GM12878 (cell line): ENCODE measurements at regions not wholly inside any gene's neighbourhood (a gene's known extent, or its start where the extent isn't known, plus 50 kb on each side); places are given as distances from the start of the nearest gene placed in this dataset.

ENCODE experiments used
- ATAC-seq: fragments of 200-7000 bp; cut with Tn5 transposase; 3 replicates; pipeline ENCODE4 v1.9.1; 2020; ENCODE audit warnings: mild to moderate bottlenecking, moderate library complexity
- BruUV-seq: library from RNA; stranded (reverse); fragments of 400-500 nt; replicated peaks from 2 replicates; lab custom pipeline; 2021; lab: Mats Ljungman, UMichigan
- CTCF ChIA-PET: fragments of 300-600 bp; sonication (Branson Sonifier 250); formaldehyde crosslinking; extraction: SDS; loops from one replicate; lab custom pipeline; 2021; ENCODE audit warnings: inconsistent platforms; lab: Yijun Ruan, JAX
- POLR2A ChIA-PET: fragments of 350-600 bp; formaldehyde crosslinking; extraction: SDS; loops from one replicate; lab custom pipeline; 2021; ENCODE audit warnings: inconsistent platforms; lab: Charles Lee
- RAD21 ChIA-PET: fragments of 300-600 bp; sonication (Branson Sonifier 250); formaldehyde crosslinking; loops from one replicate; lab custom pipeline; 2023; ENCODE audit warnings: antibody characterized with exemption; ENCODE audit not compliant: unreplicated experiment; lab: Charles Lee
- SMC1A ChIA-PET: fragments of 300-600 bp; sonication (Branson Sonifier 250); formaldehyde crosslinking; loops from one replicate; lab custom pipeline; 2023; ENCODE audit not compliant: unreplicated experiment, uncharacterized antibody; lab: Charles Lee
- DNase-seq: peaks from one replicate; pipeline ENCODE4 v3.0.0-alpha.2; 2011; ENCODE audit warnings: low read depth, low spot score
- FAIRE-seq: peaks from 3 replicates; lab custom pipeline; 2011; peaks lifted over from hg19 to GRCh38; lab: Jason Lieb, UNC
- H2AFZ ChIP-seq: 2 replicates; pipeline ENCODE4 v1.6.0; 2011; ENCODE audit warnings: low read depth, low read length, control low read depth; ENCODE audit not compliant: control insufficient read depth
- H3K27ac ChIP-seq: 2 replicates; pipeline ENCODE4 v1.5.1; 2011; ENCODE audit warnings: control low read depth; ENCODE audit not compliant: control insufficient read depth, insufficient read depth
- H3K27me3 ChIP-seq, 2 experiments: replicated peaks in 1 of 2; 2 replicates each; pipeline versions ENCODE4 v1.6.0 to v1.6.1; 2011; ENCODE audit warnings: low read length in 1 of 2; ENCODE audit not compliant: control insufficient read depth in 2 of 2, insufficient read depth in 2 of 2
- H3K36me3 ChIP-seq, 2 experiments: 2 replicates each; pipeline ENCODE4 v1.5.1; 2011; ENCODE audit warnings: low read length in 1 of 2; ENCODE audit not compliant: control insufficient read depth in 2 of 2, insufficient read depth in 2 of 2
- H3K4me1 ChIP-seq: 2 replicates; pipeline ENCODE4 v1.6.1; 2011; ENCODE audit warnings: mild to moderate bottlenecking, low read length, moderate library complexity, mixed read lengths; ENCODE audit not compliant: control insufficient read depth, insufficient read depth
- H3K4me2 ChIP-seq: 2 replicates; pipeline ENCODE4 v1.6.0; 2011; ENCODE audit warnings: control low read depth; ENCODE audit not compliant: control insufficient read depth, insufficient read depth
- H3K4me3 ChIP-seq: fragments of 200-600 bp; sonication (generic); 2 replicates; pipeline ENCODE4 v1.5.1; 2016
- H3K79me2 ChIP-seq: 2 replicates; pipeline ENCODE4 v1.6.0; 2011; ENCODE audit warnings: low read length; ENCODE audit not compliant: control insufficient read depth, insufficient read depth
- H3K9ac ChIP-seq: 2 replicates; pipeline ENCODE4 v1.8.0; 2011; ENCODE audit warnings: low read length, control low read depth, mixed read lengths; ENCODE audit not compliant: control insufficient read depth, insufficient read depth
- H3K9me3 ChIP-seq: replicated peaks from 3 replicates; pipeline ENCODE4 v1.5.1; 2011; ENCODE audit warnings: mild to moderate bottlenecking, low read length; ENCODE audit not compliant: control insufficient read depth, insufficient read depth
- H4K20me1 ChIP-seq: 2 replicates; pipeline ENCODE4 v1.6.0; 2011; ENCODE audit not compliant: control insufficient read depth, insufficient read depth
- BACH1 ChIP-seq: fragments of 450-650 bp; IDR thresholded peaks from 2 replicates; pipeline ENCODE4 v1.6.1; 2017; ENCODE audit warnings: mild to moderate bottlenecking, borderline replicate concordance
- BCL11A ChIP-seq: IDR thresholded peaks from 2 replicates; pipeline ENCODE4 v1.6.1; 2011; ENCODE audit warnings: low read depth, low read length
- BHLHE40 ChIP-seq, 2 experiments: fragments of 450-650 bp in 1 of 2; IDR thresholded peaks; 2 replicates each; pipeline ENCODE4 v1.6.1; 2011 to 2017; ENCODE audit warnings: low read depth in 2 of 2, borderline replicate concordance in 1 of 2, improper control_type of control experiment in 1 of 2, low read length in 1 of 2, mild to moderate bottlenecking in 1 of 2
- CBX5 ChIP-seq: sonication (generic); IDR thresholded peaks from 2 replicates; pipeline ENCODE4 v1.6.1; 2016; ENCODE audit warnings: low read depth, moderate library complexity, mild to moderate bottlenecking, inconsistent platforms
- E2F8 ChIP-seq: fragments of 450-650 bp; IDR thresholded peaks from 2 replicates; pipeline ENCODE4 v1.6.1; 2018; ENCODE audit warnings: mild to moderate bottlenecking, low read depth, moderate library complexity; ENCODE audit not compliant: partially characterized antibody
- EED ChIP-seq: sonication (generic); IDR thresholded peaks from 2 replicates; pipeline ENCODE4 v1.6.1; 2016; ENCODE audit warnings: antibody characterized with exemption, low read depth
- EP300 ChIP-seq, 2 experiments: fragments of 150-350 bp in 1 of 2; IDR thresholded peaks; 2 replicates each; pipeline ENCODE4 v1.6.1; 2011 to 2012; ENCODE audit warnings: low read depth in 2 of 2, low read length in 2 of 2, borderline replicate concordance in 1 of 2, improper control_type of control experiment in 1 of 2, inconsistent platforms in 1 of 2; ENCODE audit not compliant: control insufficient read depth in 1 of 2
- HDAC2 ChIP-seq: fragments of 200-600 bp; sonication (generic); IDR thresholded peaks from 2 replicates; pipeline ENCODE4 v1.6.1; 2017
- IKZF1 ChIP-seq: fragments of 450-650 bp; conservative IDR thresholded peaks from 2 replicates; pipeline ENCODE4 v1.6.1; 2017; ENCODE audit warnings: antibody characterized with exemption, mild to moderate bottlenecking
- NFYA ChIP-seq: IDR thresholded peaks from 2 replicates; pipeline ENCODE4 v1.6.1; 2011; ENCODE audit warnings: low read depth, mild to moderate bottlenecking, low read length, improper control_type of control experiment, borderline replicate concordance
- NR2F1 ChIP-seq: fragments of 450-650 bp; conservative IDR thresholded peaks from 2 replicates; pipeline ENCODE4 v1.6.1; 2017; ENCODE audit warnings: mild to moderate bottlenecking
- PAX5 ChIP-seq: IDR thresholded peaks from 2 replicates; pipeline ENCODE4 v1.6.1; 2011; ENCODE audit warnings: low read depth, low read length, borderline replicate concordance
- RELB ChIP-seq: fragments of 450-650 bp; IDR thresholded peaks from 2 replicates; pipeline ENCODE4 v1.6.1; 2017; ENCODE audit warnings: low read depth, mild to moderate bottlenecking, moderate library complexity
- SIX5 ChIP-seq: IDR thresholded peaks from 2 replicates; pipeline ENCODE4 v1.6.1; 2011; ENCODE audit warnings: mild to moderate bottlenecking, low read depth, low read length, moderate library complexity; ENCODE audit not compliant: severe bottlenecking
- SRF ChIP-seq, 2 experiments: IDR thresholded peaks; 2 replicates each; pipeline ENCODE4 v1.6.1; 2011; ENCODE audit warnings: low read depth in 2 of 2, low read length in 2 of 2, mild to moderate bottlenecking in 1 of 2, moderate library complexity in 1 of 2
- ZNF622 ChIP-seq: fragments of 450-650 bp; IDR thresholded peaks from 2 replicates; pipeline ENCODE4 v1.6.1; 2017; ENCODE audit warnings: mild to moderate bottlenecking, inconsistent platforms
- WGBS: methylation state at CpG from one replicate; pipeline ENCODE4 v1.1.6; 2016; ENCODE audit warnings: low lambda C conversion rate; ENCODE audit not compliant: insufficient replicate concordance, insufficient coverage; ENCODE audit errors: missing lambda C conversion rate; 5-methylcytosine and 5-hydroxymethylcytosine counted together
- in situ Hi-C: fragments of 300-500 bp; cut with MboI; formaldehyde crosslinking; loops from 9 replicates; pipeline ENCODE4 v1.14.3; 2018; ENCODE audit warnings: mixed read lengths
- intact Hi-C: fragments of 100-400 bp; cut with micrococcal nuclease; formaldehyde crosslinking; loops from one replicate; pipeline ENCODE4 v1.14.2; 2022; ENCODE audit not compliant: unreplicated experiment
- TF ChIP-seq, protein P1 (sequence below): IDR thresholded peaks from 2 replicates; pipeline ENCODE4 v1.6.1; 2011; ENCODE audit warnings: borderline replicate concordance, low read depth, mild to moderate bottlenecking, moderate library complexity, mixed read lengths, low read length; ENCODE audit not compliant: insufficient read depth; ENCODE audit errors: extremely low read length
- TF ChIP-seq, protein P2 (sequence below): fragments of 450-650 bp; conservative IDR thresholded peaks from 2 replicates; pipeline ENCODE4 v1.6.1; 2017; ENCODE audit warnings: mild to moderate bottlenecking, moderate library complexity

- no TSS peak for BruUV-seq
- no peak overlapping the region for H3K4me2 ChIP-seq
- no peak overlapping the region for H3K4me3 ChIP-seq
- H3K4me1 ChIP-seq: no peaks in the 10 kb centered on the region
- SMC1A ChIA-PET: no interaction called here
- intact Hi-C loops (no loop called here), in situ Hi-C loops (no loop called here)
- no peak overlapping the region for H3K9ac ChIP-seq
- H3K27ac ChIP-seq: no peak overlapping the region
- H3K9me3 ChIP-seq: no peaks in the 10 kb centered on the region
- H3K27me3 ChIP-seq: no peaks in the 10 kb centered on the region
- POLR2A ChIA-PET: no interaction called here
- RAD21 ChIA-PET: no interaction called here
- no peaks in the 10 kb centered on the region for H3K36me3 ChIP-seq
- H3K79me2 ChIP-seq: no peaks in the 10 kb centered on the region
- ATAC-seq (no peak), FAIRE-seq (no peak), DNase-seq (no peak)
- 33% methylated on average over 2 of the region's 2 CpGs for WGBS
- H4K20me1 ChIP-seq: no peaks in the 10 kb centered on the region
- CTCF ChIA-PET: no interaction called here
- TF ChIP-seq NR2F1 (no peak), BHLHE40 (IDR thresholded peaks at IDR 0.05; ENCODE audit: borderline replicate concordance in 1 of 2, low read depth in 2 of 2, low read length in 1 of 2) (no peak), SIX5 (no peak), BCL11A (no peak), ZNF622 (no peak), E2F8 (no peak), NFYA (no peak), CBX5 (no peak), RELB (no peak), IKZF1 (no peak), EP300 (IDR thresholded peaks at IDR 0.05; ENCODE audit: borderline replicate concordance in 1 of 2, control insufficient read depth in 1 of 2, low read depth in 2 of 2, low read length in 2 of 2) (no peak), SRF (IDR thresholded peaks at IDR 0.05; ENCODE audit: low read depth in 2 of 2, low read length in 2 of 2) (no peak), HDAC2 (no peak), BACH1 (no peak), PAX5 (no peak), EED (no peak)
- TF ChIP-seq, protein P1, sequence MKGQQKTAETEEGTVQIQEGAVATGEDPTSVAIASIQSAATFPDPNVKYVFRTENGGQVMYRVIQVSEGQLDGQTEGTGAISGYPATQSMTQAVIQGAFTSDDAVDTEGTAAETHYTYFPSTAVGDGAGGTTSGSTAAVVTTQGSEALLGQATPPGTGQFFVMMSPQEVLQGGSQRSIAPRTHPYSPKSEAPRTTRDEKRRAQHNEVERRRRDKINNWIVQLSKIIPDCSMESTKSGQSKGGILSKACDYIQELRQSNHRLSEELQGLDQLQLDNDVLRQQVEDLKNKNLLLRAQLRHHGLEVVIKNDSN: no peak
- TF ChIP-seq, protein P2, sequence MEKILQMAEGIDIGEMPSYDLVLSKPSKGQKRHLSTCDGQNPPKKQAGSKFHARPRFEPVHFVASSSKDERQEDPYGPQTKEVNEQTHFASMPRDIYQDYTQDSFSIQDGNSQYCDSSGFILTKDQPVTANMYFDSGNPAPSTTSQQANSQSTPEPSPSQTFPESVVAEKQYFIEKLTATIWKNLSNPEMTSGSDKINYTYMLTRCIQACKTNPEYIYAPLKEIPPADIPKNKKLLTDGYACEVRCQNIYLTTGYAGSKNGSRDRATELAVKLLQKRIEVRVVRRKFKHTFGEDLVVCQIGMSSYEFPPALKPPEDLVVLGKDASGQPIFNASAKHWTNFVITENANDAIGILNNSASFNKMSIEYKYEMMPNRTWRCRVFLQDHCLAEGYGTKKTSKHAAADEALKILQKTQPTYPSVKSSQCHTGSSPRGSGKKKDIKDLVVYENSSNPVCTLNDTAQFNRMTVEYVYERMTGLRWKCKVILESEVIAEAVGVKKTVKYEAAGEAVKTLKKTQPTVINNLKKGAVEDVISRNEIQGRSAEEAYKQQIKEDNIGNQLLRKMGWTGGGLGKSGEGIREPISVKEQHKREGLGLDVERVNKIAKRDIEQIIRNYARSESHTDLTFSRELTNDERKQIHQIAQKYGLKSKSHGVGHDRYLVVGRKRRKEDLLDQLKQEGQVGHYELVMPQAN: no peak
- no peak overlapping the region for H2AFZ ChIP-seq
Observed at GRCh38 chr5:29134418-29134817, 2059.1 kb upstream of the CDH6 start.
